GM12891 (cell line): ENCODE measurements at regions not wholly inside any gene's neighbourhood (a gene's known extent, or its start where the extent isn't known, plus 50 kb on each side); places are given as distances from the start of the nearest gene placed in this dataset.

Experiments
- DNase-seq: peaks from one replicate; pipeline ENCODE4 v3.0.0; 2011; ENCODE audit warnings: low spot score; ENCODE audit not compliant: insufficient read length
- FAIRE-seq: peaks from 2 replicates; lab custom pipeline; 2011; peaks lifted over from hg19 to GRCh38; lab: Jason Lieb, UNC
- PAX5 ChIP-seq: IDR thresholded peaks from 2 replicates; pipeline ENCODE4 v1.6.1; 2011; ENCODE audit warnings: low read length, moderate library complexity, mild to moderate bottlenecking; ENCODE audit not compliant: insufficient read depth, severe bottlenecking
- POLR2A ChIP-seq: IDR thresholded peaks from 2 replicates; pipeline ENCODE4 v1.6.1; 2011; ENCODE audit warnings: low read depth, low read length, control low read depth
- POLR2AphosphoS5 ChIP-seq: IDR thresholded peaks from 2 replicates; pipeline ENCODE4 v1.6.1; 2011; ENCODE audit warnings: low read depth, low read length, control low read depth
- POU2F2 ChIP-seq: IDR thresholded peaks from 2 replicates; pipeline ENCODE4 v1.6.1; 2011; ENCODE audit warnings: low read depth, mild to moderate bottlenecking, control low read depth, low read length, moderate library complexity
- SPI1 ChIP-seq: IDR thresholded peaks from 2 replicates; pipeline ENCODE4 v1.6.1; 2011; ENCODE audit warnings: low read depth, low read length, control low read depth
- TAF1 ChIP-seq: IDR thresholded peaks from 2 replicates; pipeline ENCODE4 v1.6.1; 2011; ENCODE audit warnings: low read depth, low read length, control low read depth

DNA sequence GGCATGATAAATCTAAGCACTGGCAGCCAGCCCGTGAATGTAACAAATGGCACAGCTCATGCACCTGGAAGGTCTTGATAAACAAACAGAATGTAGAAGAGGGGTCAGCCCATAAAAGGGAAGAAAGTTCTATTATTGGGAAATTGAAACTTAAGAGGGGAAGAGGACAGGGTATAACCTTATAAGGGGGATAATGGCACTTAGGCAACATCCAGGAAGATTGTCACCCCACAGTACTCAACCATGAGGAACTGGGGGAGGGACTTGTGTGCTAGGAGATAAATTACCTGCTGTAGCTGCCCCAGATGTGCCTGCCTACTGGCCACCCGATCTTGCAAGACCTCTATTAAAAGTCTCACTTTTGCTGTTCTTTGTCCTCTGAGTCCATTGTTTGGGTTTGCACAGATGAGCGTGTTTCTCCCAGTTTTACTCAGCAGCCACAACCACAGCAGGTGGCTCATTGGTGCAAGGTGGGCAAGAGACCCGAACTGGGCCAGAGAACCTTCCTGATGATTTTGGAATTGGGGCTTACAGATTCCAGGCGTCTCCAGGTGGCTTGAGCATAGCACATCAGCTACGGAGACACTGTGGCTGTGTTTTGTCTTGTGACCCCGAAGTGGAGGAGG is 79.0 kb upstream of the TAF1B start:
- TF ChIP-seq SPI1 = no peak
- TF ChIP-seq POLR2AphosphoS5 = no peak
- FAIRE-seq = no peak

DNA sequence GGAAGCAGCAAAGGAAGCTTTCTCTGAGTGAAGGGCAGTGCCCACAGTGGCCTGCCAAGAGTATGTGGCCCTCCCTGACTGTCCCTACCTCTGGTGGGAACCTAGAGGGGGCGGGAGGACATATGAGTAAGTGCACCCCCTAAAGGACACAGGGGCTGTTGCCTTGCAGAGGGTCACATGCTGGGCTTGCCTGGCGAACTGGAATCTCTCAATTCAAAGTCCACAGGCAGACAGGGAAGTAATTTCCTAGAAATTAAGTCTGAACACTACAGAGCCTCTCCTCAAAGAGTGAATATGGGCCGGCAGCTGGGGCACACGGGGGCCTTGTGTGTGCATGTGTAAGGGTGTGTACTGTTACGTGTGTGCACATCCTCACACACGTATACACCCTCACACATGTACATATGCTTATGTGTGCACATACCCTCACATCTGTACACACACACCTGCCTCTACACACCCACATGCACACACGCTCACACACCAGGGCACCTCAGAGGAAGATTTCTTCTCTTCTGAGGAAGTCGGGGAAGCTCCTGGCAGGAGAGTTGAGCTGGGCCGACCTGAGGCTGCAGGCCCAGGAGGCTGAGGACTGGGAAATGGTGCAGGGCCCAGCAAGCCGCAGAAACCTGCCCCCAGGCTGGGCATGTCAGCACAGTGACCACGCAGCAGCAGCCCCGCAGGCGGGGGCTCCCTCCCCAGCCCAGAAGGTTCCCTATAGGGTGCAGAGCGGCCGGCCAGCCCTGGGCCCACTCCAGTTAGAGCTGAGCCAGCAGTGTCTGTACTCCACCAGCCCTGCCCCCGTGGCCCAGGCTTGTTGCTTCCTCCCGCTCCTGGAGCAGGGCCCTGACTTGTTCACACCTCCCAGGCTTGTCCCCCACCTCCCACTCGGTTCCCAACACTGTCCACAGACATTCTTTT is 77.4 kb upstream of the TAF1B start:
- DNase-seq = no peak
- no peak for FAIRE-seq
- TF ChIP-seq POU2F2 = no peak

More for the DNA sequence above, 79.0 kb upstream of the TAF1B start:
- no peak for DNase-seq

DNA sequence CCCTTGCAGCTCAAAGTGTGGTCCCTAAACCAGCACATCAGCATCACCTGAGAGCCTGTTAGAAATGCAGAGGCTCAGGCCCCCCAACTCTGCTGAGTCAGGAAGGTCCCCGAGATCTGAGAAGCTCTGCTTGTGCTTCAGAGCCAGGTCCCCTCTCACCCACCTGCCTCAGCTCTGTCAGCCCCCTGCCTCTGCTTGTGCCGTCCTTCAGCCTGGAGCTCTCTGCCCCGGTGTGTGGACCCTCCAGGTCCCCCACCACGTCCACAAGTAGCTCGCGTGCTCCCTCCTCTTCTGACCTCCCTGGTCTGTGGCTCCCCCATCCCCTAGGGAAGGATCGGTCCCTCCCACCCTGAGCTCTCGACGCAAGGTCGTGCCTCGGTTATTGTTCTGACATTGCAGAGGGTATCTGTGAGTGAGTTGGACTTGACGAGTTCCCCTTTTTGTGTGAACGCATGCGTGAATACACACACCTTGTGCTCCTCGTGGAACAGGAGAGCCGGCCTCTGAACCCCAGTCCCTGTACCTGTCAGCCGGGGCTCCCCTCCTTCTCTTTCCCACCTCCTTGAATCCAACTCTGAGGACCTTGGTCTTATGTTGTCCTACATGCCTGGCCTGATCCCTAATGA is 75.5 kb upstream of the TAF1B start:
- peak; percentile 79 for TF ChIP-seq SPI1
- TF ChIP-seq POLR2AphosphoS5 = no peak
- FAIRE-seq = no peak

DNA sequence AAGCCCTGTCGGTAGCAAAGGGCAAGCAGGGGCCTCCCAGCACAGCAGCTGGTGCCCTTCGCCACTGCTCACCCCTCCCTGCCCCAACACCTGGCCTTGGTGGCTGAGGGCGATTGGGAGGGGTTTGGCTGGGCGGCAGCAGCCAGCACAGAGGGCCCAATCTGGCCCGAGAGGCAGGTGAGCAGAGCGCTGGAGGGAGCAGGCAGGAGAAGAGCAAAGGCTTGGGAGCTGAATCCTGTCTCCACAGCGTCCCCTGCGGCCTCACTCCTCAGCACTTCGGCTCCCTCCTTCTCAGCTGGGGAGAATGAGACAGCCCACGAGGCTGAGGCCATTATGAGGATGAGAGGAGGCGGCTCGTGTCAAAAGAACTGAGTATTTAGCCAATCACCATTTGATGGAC is 74.9 kb upstream of the TAF1B start:
- no peak for FAIRE-seq
- no peak for TF ChIP-seq POLR2A
- DNase-seq = no peak

More for the DNA sequence above, 75.5 kb upstream of the TAF1B start:
- no peak for DNase-seq

DNA sequence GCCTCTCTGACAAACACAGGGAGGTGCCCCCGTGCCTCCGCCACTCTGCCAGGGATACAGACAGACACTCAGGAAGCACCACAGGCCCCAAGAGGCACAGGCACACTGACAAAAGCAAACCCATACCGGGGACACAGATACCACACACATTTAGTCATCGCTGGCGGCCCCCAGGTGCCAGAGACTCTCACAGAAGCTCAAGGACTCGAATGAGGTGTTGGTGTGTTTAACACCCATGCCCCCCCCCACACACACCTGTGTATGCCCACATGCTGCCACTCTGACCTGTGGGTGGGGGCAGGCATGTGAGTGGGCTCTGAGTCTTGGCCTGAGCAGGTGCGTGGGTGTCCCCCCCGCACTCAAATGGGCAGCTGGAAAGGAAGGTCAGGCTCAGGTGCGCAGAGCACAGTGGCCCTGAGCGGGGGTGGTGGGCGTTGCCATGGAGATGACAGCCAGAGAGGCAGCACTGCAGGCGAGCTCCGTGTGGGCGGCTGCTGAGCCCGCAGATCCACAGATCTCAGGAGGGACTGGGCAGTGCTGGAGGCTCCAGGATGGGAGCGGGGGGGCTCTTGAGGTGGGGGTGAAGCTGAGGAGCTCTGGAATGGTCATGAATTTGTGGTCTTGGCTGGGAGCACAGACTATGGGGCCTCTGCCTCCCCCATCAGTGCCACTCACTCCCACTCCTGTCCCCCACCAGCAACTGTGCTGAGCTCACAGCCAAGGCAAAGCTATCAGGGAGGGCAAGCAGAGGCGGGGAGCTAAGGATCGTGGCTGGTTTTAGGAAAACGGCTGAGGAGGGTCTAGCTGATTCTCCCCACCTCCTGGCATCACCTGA is 73.9 kb upstream of the TAF1B start:
- FAIRE-seq (peak; percentile 47), DNase-seq (peak; percentile 57)
- no peak for TF ChIP-seq PAX5
- no peak for TF ChIP-seq POLR2A
- no peak for TF ChIP-seq TAF1
- no peak for TF ChIP-seq SPI1

DNA sequence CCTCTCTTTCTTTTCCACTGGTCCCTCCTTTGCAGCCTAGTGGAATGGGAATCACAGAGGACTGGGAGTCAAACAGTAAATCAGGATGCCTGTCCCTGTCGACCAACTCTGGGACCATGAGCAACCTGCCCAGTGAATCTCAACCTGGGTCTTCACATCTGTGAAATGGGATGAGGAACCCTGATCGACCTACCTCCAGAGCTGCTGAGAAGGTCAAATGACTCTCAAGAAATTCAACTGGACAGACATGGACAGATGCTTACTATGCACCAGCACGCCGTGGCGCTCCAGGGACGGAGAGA is 73.3 kb upstream of the TAF1B start:
- DNase-seq (no peak), FAIRE-seq (no peak)
- TF ChIP-seq POLR2AphosphoS5 (no peak), SPI1 (no peak)

DNA sequence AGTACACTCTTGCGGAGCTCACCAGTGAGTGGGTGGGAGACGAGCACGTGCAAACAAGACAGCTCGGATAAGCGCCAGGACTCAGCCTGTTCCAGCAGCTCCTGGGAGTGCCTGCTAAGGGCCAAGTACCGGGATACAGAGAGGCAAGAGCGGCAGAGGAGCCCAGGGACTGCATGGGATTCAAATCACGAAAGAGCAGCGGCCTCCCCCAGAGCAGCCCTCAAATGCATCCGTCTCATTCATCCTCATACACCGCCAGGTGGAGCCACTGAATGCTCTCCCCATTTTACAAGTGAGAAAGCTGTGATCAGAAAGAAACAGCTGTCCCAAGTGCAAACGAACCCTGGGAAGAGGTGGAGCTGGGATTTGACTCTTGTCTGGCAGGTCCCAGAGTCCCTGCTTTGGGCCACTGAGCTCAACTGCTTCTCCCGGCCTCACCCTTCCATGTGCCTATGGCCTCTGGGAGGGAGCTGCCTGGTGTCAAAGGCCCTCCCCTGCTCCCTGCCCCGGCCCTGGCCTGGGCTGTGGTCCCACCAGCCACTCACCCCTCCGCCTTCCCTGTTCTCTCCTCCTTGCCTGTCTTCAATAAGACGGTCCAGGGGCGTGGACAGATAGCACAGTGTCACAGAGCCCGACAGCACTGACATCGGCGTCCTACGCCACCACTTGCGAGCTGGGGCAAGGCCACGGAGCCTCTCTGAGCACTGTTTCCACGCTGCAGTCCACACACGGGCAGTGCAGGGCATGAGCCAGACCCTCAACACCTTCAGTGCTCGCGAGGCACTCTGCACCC is 72.8 kb upstream of the TAF1B start:
- FAIRE-seq (peak; percentile 74), DNase-seq (peak; percentile 71)
- TF ChIP-seq SPI1 (no peak), POU2F2 (peak; percentile 36; the same call in 1 of the 2 replicates)

DNA sequence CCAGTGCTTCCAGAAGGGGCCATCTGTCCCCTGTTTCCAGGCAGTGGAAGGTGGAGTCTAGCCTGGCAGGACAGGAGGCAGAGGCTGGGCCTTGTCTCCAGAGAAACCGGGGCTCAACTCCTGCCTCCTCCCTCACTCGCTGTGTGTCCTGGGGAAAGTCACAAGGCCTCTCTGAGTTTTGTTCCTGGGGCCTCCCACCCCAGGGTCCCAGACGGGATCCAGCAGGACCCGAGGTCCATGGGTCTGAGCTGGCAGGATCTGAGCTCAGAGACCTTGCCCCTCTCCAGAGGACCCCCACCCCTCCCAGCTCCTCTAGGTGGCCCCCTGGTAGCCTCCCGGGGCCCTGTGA is 72.2 kb upstream of the TAF1B start:
- TF ChIP-seq PAX5 = no peak
- TF ChIP-seq POLR2AphosphoS5 = no peak
- no peak for TF ChIP-seq POLR2A
- TF ChIP-seq SPI1 = no peak
- TF ChIP-seq POU2F2 = no peak
- TF ChIP-seq TAF1 = no peak
- no peak for DNase-seq
- FAIRE-seq = no peak

DNA sequence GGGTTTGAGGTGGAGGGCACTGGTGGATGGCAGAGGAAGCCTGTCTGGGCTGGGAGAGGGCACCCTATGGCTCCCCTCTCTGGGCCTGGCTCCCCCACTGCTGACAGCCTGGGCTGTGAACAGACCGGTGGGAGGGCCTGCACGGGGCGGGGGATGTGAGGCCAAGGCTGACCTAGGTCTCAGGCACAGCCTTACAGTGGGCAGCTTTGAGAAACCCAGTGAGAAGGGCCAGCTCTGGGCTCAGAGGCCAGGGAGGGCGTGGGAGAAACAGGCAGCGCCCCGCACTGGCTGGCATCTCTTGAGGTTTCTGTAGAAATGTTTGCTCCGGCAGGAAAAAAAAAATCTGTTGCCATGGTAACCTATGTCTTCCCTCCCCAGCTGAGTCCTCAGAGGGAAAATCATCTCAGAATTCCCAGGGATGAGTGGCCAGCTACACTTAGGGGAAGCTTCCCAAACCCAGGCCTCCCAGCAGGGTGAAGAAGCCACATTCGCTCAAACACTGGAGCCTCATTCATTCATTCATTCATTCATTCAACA is 71.7 kb upstream of the TAF1B start:
- DNase-seq (no peak), FAIRE-seq (no peak)
- TF ChIP-seq TAF1 (no peak), POLR2AphosphoS5 (no peak), POU2F2 (no peak), PAX5 (no peak), SPI1 (no peak), POLR2A (no peak)
